ENCODE measurements at regions not wholly inside any gene's neighbourhood (a gene's known extent, or its start where the extent isn't known, plus 50 kb on each side); places are given as distances from the start of the nearest gene placed in this dataset.

DNA sequence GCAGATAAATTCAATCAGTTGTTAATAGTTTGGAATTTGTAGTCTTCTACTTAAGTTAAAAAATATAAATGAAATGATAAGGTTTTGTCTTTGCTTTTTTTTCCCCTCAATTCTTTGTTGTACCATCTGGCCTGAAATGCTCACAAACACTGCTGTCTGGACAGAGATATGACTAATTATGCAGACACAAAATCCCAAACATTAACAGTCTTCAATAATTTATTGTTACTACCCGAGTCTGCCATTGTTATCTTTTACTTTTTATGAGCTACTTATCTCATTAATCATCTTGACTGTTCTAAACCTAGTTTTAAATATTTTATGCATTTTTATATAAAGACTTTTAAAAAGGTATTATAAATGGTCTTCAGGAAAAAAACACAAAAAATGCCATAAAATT is 64.7 kb upstream of the THSD7A start:
- H3K4me3 ChIP-seq (replicated peaks in 1 of 3; ENCODE audit: insufficient read depth in 1 of 3, low read depth in 2 of 3, low read length in 3 of 3) = no peak overlapping the region
- CTCF ChIA-PET (ENCODE audit: low intra/inter-chr PET ratio, low total read pairs) = no interaction called here
- H3K79me2 ChIP-seq (ENCODE audit: insufficient read depth, low read length) = no peaks in the 10 kb centered on the region
- H3K36me3 ChIP-seq (replicated peaks in 1 of 2; ENCODE audit: control insufficient read depth in 1 of 2, insufficient read depth in 2 of 2, low read length in 2 of 2) = no peaks in the 10 kb centered on the region
- no TSS peak for BruUV-seq (replicated peaks)
- ATAC-seq (no peak), DNase-seq (ENCODE audit: low spot score) (no peak), FAIRE-seq (no peak)
- H3K9ac ChIP-seq (ENCODE audit: insufficient read depth, low read depth, low read length) = no peak overlapping the region
- H3K4me1 ChIP-seq (ENCODE audit: insufficient read depth, low read length) = no peaks in the 10 kb centered on the region
- in situ Hi-C loops (cut with HindIII; ENCODE audit: extremely low pct_ligation_motif_present, low pct_unique_long_range_greater_than_20kb) (no loop called here), intact Hi-C loops (cut with micrococcal nuclease; ENCODE audit: unreplicated experiment) (no loop called here)
- POLR2A ChIA-PET = no interaction called here
- TF ChIP-seq RBM22 (optimal IDR thresholded peaks at IDR 0.05; ENCODE audit: low read length) = no peak
- TF ChIP-seq KDM4B (CRISPR knock-in tag; IDR thresholded peaks at IDR 0.05) = no peak
- no peak for TF ChIP-seq ZNF253 (CRISPR knock-in tag; IDR thresholded peaks at IDR 0.05; ENCODE audit: borderline replicate concordance)
- TF ChIP-seq, protein P1, sequence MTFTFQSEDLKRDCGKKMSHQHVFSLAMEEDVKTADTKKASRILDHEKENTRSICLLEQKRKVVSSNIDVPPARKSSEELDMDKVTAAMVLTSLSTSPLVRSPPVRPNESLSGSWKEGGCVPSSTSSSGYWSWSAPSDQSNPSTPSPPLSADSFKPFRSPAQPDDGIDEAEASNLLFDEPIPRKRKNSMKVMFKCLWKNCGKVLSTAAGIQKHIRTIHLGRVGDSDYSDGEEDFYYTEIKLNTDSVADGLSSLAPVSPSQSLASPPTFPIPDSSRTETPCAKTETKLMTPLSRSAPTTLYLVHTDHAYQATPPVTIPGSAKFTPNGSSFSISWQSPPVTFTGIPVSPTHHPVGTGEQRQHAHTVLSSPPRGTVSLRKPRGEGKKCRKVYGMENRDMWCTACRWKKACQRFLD (CRISPR knock-in tag; IDR thresholded peaks at IDR 0.05; ENCODE audit: borderline replicate concordance) = no peak
- no peak overlapping the region for H2AFZ ChIP-seq (ENCODE audit: low read length)
- H3K27me3 ChIP-seq (ENCODE audit: control insufficient read depth in 1 of 2, insufficient read depth in 2 of 2, low read length in 2 of 2) = no peaks in the 10 kb centered on the region
- 2% methylated on average over 1 of the region's 1 CpG for WGBS (ENCODE audit: low lambda C conversion rate)
- H3K27ac ChIP-seq (ENCODE audit: extremely low read length, insufficient read depth, low read length) = no peak overlapping the region
- peaks cover 28% of the 10 kb centered on the region for H3K9me3 ChIP-seq (ENCODE audit: low read length)
- no peaks in the 10 kb centered on the region for H4K20me1 ChIP-seq (ENCODE audit: insufficient read depth, low read length)
- H3K4me2 ChIP-seq (ENCODE audit: low read depth, low read length) = no peak overlapping the region

DNA sequence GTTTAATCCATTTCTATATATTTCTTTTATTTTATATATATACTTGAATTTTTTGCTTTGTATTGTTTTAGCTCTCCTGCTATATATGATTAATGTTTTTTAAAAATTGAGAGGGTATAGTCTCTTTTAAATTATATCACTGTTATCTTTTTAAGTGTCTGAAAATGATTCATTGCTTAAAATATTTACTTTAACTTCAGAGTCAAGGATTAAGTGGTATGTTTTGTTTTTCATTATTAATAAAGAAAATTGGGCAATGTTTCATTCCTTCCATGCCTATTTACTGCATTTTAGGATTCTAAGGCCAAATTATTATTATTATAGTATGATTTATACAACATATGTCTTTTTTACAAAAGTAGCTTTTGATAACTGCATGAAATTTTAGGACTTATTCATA is 67.2 kb upstream of the THSD7A start:
- no peak for TF ChIP-seq ZNF589 (CRISPR knock-in tag; conservative IDR thresholded peaks at IDR 0.05)
- Histone ChIP-seq H3K36me3 (replicated peaks in 1 of 2; ENCODE audit: control insufficient read depth in 1 of 2, insufficient read depth in 2 of 2, low read length in 2 of 2) (no peaks in the 10 kb centered on the region), H3K9ac (ENCODE audit: insufficient read depth, low read depth, low read length) (no peak overlapping the region), H3K9me3 (ENCODE audit: low read length) (peaks cover 5% of the 10 kb centered on the region; the same call in 1 of the 2 replicates), H2AFZ (ENCODE audit: low read length) (no peak overlapping the region), H3K27ac (ENCODE audit: extremely low read length, insufficient read depth, low read length) (no peak overlapping the region), H3K4me1 (ENCODE audit: insufficient read depth, low read length) (no peaks in the 10 kb centered on the region), H3K4me3 (replicated peaks in 1 of 3; ENCODE audit: insufficient read depth in 1 of 3, low read depth in 2 of 3, low read length in 3 of 3) (no peak overlapping the region), H3K4me2 (ENCODE audit: low read depth, low read length) (no peak overlapping the region), H3K27me3 (ENCODE audit: control insufficient read depth in 1 of 2, insufficient read depth in 2 of 2, low read length in 2 of 2) (no peaks in the 10 kb centered on the region), H4K20me1 (ENCODE audit: insufficient read depth, low read length) (no peaks in the 10 kb centered on the region), H3K79me2 (ENCODE audit: insufficient read depth, low read length) (no peaks in the 10 kb centered on the region)
- CTCF ChIA-PET (ENCODE audit: low intra/inter-chr PET ratio, low total read pairs) = no interaction called here
- POLR2A ChIA-PET = no interaction called here
- BruUV-seq (replicated peaks) = no TSS peak
- ATAC-seq = no peak
- no peak for FAIRE-seq
- no peak for DNase-seq (ENCODE audit: low spot score)
- intact Hi-C loops (cut with micrococcal nuclease; ENCODE audit: unreplicated experiment) = no loop called here
- in situ Hi-C loops (cut with HindIII; ENCODE audit: extremely low pct_ligation_motif_present, low pct_unique_long_range_greater_than_20kb) = no loop called here

All from HepG2 (cell line).